Transverse colon (tissue), 4 donors: ENCODE measurements at regions not wholly inside any gene's neighbourhood (a gene's known extent, or its start where the extent isn't known, plus 50 kb on each side); places are given as distances from the start of the nearest gene placed in this dataset.
A peak's percentile ranks its signal among the peaks of the same experiment; 100 is the strongest.

Experiments
- DNase-seq: peaks from one replicate; pipeline ENCODE4 v3.0.0-alpha.2; 2019
- H3K27ac ChIP-seq, 4 donors: fragments of 200-600 bp; sonication (generic); 2 replicates each; pipeline ENCODE4 v1.5.1; 2016 to 2018; ENCODE audit warnings: inconsistent platforms in 4 of 4
- H3K27me3 ChIP-seq: fragments of 200-600 bp; sonication (generic); 2 replicates; pipeline ENCODE4 v1.5.1; 2017; ENCODE audit warnings: inconsistent platforms
- H3K36me3 ChIP-seq, 4 donors: fragments of 200-600 bp; sonication (generic); 2 replicates each; pipeline ENCODE4 v1.5.1; 2017 to 2019; ENCODE audit warnings: inconsistent platforms in 4 of 4
- H3K4me1 ChIP-seq, 4 donors: fragments of 200-600 bp; sonication (generic); 2 replicates each; pipeline ENCODE4 v1.5.1; 2017 to 2020; ENCODE audit warnings: inconsistent platforms in 4 of 4
- H3K4me3 ChIP-seq, 4 donors: fragments of 200-600 bp; sonication (generic); 1 replicate in 1 of 4; 2 replicates in 3 of 4; pipeline versions ENCODE4 v1.5.1 to v1.6.1; 2017 to 2019; ENCODE audit warnings: inconsistent platforms in 4 of 4
- H3K9me3 ChIP-seq, 2 donors: fragments of 200-600 bp; sonication (generic); 2 replicates each; pipeline ENCODE4 v1.5.1; 2017 to 2019; ENCODE audit warnings: inconsistent platforms in 2 of 2
- EP300 ChIP-seq: sonication (generic); formaldehyde crosslinking; IDR thresholded peaks from one replicate; pipeline ENCODE4 v1.6.1; 2017; ENCODE audit warnings: antibody characterized with exemption, low read depth
- POLR2A ChIP-seq: fragments of 450-650 bp; IDR thresholded peaks from one replicate; pipeline ENCODE4 v1.6.1; 2016; ENCODE audit warnings: antibody characterized with exemption, mild to moderate bottlenecking, moderate library complexity
- POLR2AphosphoS5 ChIP-seq, 3 donors: sonication (generic); formaldehyde crosslinking; IDR thresholded peaks; one replicate each; pipeline ENCODE4 v1.6.1; 2016; ENCODE audit warnings: antibody characterized with exemption in 3 of 3
- WGBS, 2 donors: methylation state at CpG; one replicate each; pipeline ENCODE4 v1.1.5; 2018; ENCODE audit warnings: low coverage in 1 of 2; 5-methylcytosine and 5-hydroxymethylcytosine counted together
- in situ Hi-C, 4 donors: fragments of 200-750 bp; cut with MboI; loops; one replicate each; pipeline versions ENCODE4 v1.15.0 to v1.15.1; 2017; ENCODE audit warnings: low sequenced_read_pairs in 3 of 4, low pct_ligation_motif_present in 1 of 4, low pct_unique_long_range_greater_than_20kb in 1 of 4
- intact Hi-C: fragments of 100-400 bp; cut with DNase I; formaldehyde crosslinking; loops from one replicate; pipeline ENCODE4 v1.15.1; 2023; ENCODE audit warnings: low total_unique reads
- TF ChIP-seq, protein P1 (sequence below), 5 experiments: fragments of 200-600 bp in 3 of 5; fragments of 450-650 bp in 2 of 5; sonication (generic) in 3 of 5; IDR thresholded peaks; 1 replicate in 2 of 5; 2 replicates in 3 of 5; pipeline ENCODE4 v1.5.1; 2016 to 2017; ENCODE audit warnings: antibody characterized with exemption in 5 of 5, inconsistent platforms in 3 of 5, mild to moderate bottlenecking in 2 of 5, moderate library complexity in 1 of 5

GRCh38 chr14:101360054-101360911 is 201.0 kb upstream of the DIO3 start:
- in situ Hi-C loops (no loop called here), intact Hi-C loops (no loop called here)
- H3K27ac ChIP-seq = peak overlapping the region; percentile 77 to 94 (median 84)
- no peaks in the 10 kb centered on the region for H3K36me3 ChIP-seq
- peak; percentile 74 for TF ChIP-seq EP300
- peak; percentile 70 to 77 (median 77) for TF ChIP-seq POLR2AphosphoS5 (IDR thresholded peaks at IDR 0.05)
- no peak for TF ChIP-seq POLR2A
- TF ChIP-seq, protein P1, sequence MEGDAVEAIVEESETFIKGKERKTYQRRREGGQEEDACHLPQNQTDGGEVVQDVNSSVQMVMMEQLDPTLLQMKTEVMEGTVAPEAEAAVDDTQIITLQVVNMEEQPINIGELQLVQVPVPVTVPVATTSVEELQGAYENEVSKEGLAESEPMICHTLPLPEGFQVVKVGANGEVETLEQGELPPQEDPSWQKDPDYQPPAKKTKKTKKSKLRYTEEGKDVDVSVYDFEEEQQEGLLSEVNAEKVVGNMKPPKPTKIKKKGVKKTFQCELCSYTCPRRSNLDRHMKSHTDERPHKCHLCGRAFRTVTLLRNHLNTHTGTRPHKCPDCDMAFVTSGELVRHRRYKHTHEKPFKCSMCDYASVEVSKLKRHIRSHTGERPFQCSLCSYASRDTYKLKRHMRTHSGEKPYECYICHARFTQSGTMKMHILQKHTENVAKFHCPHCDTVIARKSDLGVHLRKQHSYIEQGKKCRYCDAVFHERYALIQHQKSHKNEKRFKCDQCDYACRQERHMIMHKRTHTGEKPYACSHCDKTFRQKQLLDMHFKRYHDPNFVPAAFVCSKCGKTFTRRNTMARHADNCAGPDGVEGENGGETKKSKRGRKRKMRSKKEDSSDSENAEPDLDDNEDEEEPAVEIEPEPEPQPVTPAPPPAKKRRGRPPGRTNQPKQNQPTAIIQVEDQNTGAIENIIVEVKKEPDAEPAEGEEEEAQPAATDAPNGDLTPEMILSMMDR (IDR thresholded peaks at IDR 0.05) = no peak
- peaks cover 22 to 37% (median 29%) of the 10 kb centered on the region in 4 donors for H3K4me1 ChIP-seq
- no peak overlapping the region for H3K4me3 ChIP-seq
- no peaks in the 10 kb centered on the region for H3K9me3 ChIP-seq
- 18 to 40% methylated on average over 4 to 21 of the region's 21 CpGs for WGBS, 2 donors
- no peaks in the 10 kb centered on the region for H3K27me3 ChIP-seq
- DNase-seq = peak; percentile 70

DNA sequence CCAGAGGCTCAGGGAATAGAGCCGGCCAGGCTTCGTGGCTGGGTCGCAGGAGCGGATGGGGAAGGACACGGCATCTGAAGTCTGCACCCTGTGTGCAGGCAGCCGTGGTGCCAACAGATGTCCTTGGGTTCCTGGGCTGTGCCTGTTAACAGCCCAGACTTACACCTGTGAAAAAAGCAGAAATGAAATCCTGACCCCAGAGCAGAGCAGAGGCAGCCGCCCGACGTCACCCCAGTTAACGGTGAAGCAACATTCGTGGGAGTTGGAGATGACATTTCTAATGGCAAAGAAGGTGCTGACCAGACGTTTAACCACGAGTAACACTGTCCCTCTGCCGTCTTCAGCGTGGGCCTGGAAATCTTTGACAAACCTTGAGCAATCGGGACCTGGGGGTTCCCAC is 200.3 kb upstream of the DIO3 start:
- Histone ChIP-seq H3K9me3 (no peaks in the 10 kb centered on the region), H3K4me3 (no peak overlapping the region), H3K27me3 (no peaks in the 10 kb centered on the region), H3K36me3 (no peaks in the 10 kb centered on the region), H3K27ac (peak overlapping the region; percentile 77 to 94 (median 84)), H3K4me1 (peaks cover 27 to 43% (median 32%) of the 10 kb centered on the region in 4 donors)
- no peak for DNase-seq
- intact Hi-C loops = no loop called here
- 72% methylated on average over 16 of the region's 16 CpGs; no CpG with 5 or more reads in 1 of the 2 donors for WGBS, 2 donors
- in situ Hi-C loops = no loop called here
- TF ChIP-seq, protein P1 (IDR thresholded peaks at IDR 0.05) = no peak
- TF ChIP-seq POLR2A (no peak), EP300 (no peak), POLR2AphosphoS5 (IDR thresholded peaks at IDR 0.05) (no peak)

DNA sequence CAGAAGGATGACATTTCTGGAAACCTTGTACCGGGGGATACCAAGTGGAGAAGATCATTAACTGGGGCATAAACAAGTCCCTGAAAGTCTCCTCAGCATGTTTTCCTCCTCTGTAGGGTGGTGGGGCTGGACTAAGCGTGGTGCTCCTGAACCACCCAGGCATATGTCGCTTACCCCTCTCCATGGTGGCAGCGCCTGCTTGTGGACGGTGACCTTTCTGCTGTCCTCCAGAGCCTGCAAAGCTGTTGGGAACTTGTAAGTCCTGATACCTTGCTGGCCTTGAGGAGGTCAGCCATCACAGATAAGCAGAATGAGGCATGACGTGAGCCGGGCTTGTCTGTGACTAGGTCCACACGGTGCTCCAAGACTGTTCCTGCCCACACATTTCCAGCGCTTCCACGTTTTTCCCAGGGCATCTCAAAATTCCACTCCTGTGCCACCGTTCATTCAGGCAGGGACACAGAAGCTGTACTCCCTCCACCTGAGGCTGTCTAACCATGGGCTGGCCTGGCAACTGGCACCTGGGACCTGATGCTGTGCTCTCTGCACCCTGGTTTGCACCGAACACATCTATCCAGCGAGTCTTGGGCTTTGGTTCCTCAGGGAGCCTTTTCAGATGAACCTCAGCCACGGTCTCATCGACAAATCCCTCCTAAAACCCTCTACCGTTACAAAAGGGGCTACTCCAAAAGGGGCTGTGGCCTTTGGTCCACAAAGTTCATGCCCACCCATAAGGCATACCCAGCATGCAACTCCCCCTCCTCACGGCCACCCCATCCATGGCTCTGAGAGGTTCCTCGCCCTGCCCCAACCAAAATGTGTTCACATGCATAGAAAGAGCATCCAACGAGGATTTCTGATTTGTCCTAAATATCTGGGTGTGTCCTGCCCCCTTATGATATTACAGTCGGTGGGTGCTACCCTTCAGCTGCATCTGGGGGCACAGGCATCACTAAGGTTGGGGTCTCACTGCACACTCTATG is 199.6 kb upstream of the DIO3 start:
- DNase-seq = no peak
- intact Hi-C loops (no loop called here), in situ Hi-C loops (no loop called here)
- H3K9me3 ChIP-seq = no peaks in the 10 kb centered on the region
- H3K36me3 ChIP-seq = no peaks in the 10 kb centered on the region
- no peak overlapping the region for H3K4me3 ChIP-seq
- WGBS, 2 donors = 81% methylated on average over 20 of the region's 20 CpGs; no CpG with 5 or more reads in 1 of the 2 donors
- H3K27me3 ChIP-seq = no peaks in the 10 kb centered on the region
- H3K4me1 ChIP-seq = peaks cover 27 to 43% (median 32%) of the 10 kb centered on the region in 4 donors
- TF ChIP-seq EP300 (no peak), POLR2AphosphoS5 (IDR thresholded peaks at IDR 0.05) (no peak), POLR2A (no peak)
- TF ChIP-seq, protein P1 (IDR thresholded peaks at IDR 0.05) = no peak
- H3K27ac ChIP-seq = peak overlapping the region; percentile 77 to 94 (median 84)
